Activated CD4-positive, CD25-positive, alpha-beta regulatory T cell treated with anti-CD3 and anti-CD28 coated beads, Interleukin-2, amount 50 U/mL, for 16 hours (primary cell): ENCODE measurements at regions not wholly inside any gene's neighbourhood (a gene's known extent, or its start where the extent isn't known, plus 50 kb on each side); places are given as distances from the start of the nearest gene placed in this dataset.
"Not testable (repeated sequence)": the region's sequence is repeated elsewhere in the genome, so short reads cannot be mapped to it uniquely, and the experiment has no call there.

Source experiments
- DNase-seq: peaks from one replicate; pipeline ENCODE4 v3.0.0-alpha.2; 2020; ENCODE audit warnings: low read depth, low spot score

DNA sequence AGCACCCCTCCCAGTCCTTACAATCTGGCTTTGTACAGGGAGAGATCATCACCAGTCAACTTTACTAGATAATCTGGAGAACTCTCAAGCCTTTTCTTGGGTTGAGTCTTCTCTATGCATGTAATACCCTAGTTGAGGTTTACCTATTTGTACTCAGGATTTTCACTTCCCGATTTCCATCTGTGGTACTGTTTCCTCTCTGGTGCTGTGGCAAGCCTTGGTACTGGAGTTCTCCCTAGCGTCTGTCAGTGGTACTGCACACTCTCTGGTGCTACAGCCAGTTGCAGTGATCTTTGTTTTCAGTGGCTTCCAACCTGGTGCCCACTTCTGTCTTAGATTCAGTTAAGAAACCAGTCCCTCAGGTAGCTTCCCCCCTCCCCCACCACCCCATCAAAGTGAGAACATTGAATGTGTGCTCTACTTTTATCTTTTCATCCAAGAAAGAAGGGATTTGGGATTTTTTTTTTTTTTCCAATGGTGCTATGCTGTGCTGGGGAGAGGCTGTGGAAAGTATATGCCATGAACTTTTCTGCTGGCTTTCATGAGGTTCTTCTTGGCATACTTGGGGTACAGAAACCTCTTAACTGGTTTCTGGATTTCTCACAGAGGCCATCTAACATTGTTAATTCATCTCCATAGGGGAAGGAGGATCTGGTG lies 69.4 kb upstream of the EVL start:
- DNase-seq: peak; percentile 34

DNA sequence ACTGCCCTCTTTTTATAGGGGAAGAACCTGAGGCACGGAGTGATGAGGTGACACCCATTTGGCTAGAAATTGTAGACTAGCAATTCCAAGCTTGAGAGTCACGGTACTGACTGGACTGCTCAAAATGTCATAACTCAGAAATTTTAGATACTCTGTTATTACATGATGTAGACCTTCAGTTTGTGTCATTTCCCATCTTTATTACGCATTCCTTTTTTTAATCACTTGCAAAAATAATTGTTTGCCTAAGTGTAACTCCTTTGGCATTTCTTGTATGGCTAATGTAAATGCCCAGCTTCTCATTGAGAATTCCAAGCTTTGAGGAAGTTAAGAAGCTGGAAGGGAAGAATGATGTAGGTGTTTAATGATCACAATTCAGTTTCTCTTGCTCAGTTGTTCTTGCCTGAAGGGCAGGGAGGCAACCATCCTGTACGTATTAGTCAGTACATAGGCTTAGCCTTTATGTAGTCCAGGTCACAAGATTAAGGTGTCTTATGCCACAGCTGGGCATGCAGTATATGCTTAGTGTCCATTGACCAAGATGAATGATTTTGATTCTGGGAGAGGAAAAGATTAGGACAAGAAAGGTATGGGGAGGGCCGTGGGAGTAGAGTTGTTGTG lies 68.2 kb upstream of the EVL start:
- no peak for DNase-seq

DNA sequence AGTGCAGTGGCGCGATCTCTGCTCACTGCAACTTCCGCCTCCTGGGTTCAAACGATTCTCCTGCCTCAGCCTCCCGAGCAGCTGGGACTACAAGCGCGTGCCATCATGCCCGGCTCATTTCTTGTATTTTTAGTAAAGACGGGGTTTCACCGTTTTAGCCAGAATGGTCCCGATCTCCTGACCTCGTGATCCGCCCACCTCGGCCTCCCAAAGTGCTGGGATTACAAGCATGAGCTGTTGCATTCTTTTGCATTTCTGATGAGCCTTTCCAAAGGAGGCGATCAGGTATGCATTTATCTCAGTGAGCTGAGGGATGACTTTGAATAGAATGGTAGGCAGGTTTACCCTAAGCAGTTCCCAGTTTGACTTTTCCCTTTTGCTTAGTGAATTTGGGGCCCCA lies 64.8 kb upstream of the EVL start:
- DNase-seq: not testable (repeated sequence)

- DNase-seq: no peak
These were observed 60.8 kb upstream of the EVL start for GRCh38 chr14:100004392-100004791.

DNA sequence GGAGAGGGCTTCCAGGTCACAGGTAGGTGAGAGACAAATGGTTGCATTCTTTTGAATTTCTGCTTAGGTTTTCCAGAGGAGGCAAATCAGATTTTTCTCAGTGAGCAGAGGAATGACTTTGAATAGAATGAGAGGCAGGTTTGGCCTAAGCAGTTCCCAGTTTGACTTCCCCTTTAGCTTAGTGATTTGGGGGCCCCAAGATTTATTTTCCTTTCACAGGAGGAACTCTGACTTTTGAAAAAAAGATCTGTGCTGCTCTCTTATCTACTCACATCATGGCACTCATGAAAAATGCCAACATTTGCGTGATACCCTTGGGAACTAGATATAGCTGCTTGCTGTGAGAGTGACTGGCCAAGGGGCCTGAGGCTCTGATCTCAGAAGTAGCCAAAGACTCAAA lies 58.0 kb upstream of the EVL start:
- DNase-seq: no peak

DNA sequence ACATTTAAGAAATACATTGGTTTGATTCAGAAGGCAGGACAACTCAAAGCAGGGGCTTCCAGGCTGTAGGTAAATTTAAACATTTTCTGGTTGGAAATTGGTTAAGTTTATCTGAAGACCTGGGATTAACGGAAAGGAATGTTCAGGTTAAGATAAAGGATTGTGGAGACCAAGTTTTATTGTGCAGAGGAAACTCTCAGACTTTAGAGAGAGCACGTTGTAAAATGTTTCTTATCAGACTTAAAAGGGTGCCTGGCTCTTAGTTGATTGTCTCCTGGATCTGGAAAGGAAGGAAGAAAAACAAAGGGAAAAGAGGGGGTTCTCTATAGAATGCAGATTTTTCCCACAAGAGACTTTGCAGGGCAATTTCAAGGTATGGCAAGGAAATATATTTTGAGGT lies 55.4 kb upstream of the EVL start:
- DNase-seq: not testable (repeated sequence)

DNA sequence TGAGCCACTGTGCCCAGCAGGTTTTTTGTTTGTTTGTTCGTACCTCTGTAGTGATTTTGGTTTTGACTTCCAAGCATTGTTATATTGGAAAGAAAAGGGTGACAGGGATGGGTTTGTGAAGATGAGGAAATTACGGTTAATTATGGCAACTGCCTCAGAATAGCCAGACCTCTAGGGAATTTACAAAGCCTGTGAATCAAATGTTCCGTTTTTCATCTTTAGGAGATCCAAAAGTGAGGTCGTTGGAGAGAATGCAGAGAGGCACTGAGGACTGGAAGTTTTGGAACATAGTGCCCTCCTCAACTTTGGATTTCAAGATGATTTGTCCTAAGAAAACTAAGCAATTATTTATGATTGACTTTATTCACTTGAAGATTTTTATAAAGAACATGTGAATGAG lies 54.5 kb upstream of the EVL start:
- DNase-seq: no peak

- no peak for DNase-seq
These were observed 53.4 kb upstream of the EVL start for GRCh38 chr14:100011628-100012325.

GRCh38 chr14:100012478-100013327 lies 52.5 kb upstream of the EVL start:
- DNase-seq: no peak

GRCh38 chr14:100015251-100015655 lies 50.0 kb upstream of the EVL start:
- no peak for DNase-seq
